GM12874 (cell line): ENCODE measurements at regions not wholly inside any gene's neighbourhood (a gene's known extent, or its start where the extent isn't known, plus 50 kb on each side); places are given as distances from the start of the nearest gene placed in this dataset.

Experiments used
- CTCF ChIP-seq: IDR thresholded peaks from 2 replicates; pipeline ENCODE4 v1.5.1; 2011; ENCODE audit warnings: low read depth, mild to moderate bottlenecking, control low read depth, low read length, moderate library complexity; ENCODE audit not compliant: insufficient read depth

DNA sequence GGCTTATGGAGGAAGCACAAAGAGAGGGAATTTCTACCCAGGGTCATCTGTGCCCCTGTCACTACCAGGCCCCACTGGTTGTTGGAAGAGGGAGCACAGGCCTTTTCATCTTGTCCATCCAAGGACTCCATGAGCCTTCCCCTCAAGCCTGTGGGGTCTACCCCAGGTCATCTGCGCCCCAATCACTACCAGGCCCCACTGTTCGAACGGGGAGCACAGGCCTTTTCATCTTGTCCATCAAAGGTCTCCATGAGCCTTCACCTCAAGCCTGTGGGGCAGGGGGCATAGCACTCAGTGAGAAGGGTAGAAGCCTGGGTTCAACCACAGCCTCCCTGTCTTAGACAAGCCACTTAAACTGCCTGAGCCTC lies 101.5 kb upstream of the CDH5 start:
- TF ChIP-seq CTCF, result no peak

DNA sequence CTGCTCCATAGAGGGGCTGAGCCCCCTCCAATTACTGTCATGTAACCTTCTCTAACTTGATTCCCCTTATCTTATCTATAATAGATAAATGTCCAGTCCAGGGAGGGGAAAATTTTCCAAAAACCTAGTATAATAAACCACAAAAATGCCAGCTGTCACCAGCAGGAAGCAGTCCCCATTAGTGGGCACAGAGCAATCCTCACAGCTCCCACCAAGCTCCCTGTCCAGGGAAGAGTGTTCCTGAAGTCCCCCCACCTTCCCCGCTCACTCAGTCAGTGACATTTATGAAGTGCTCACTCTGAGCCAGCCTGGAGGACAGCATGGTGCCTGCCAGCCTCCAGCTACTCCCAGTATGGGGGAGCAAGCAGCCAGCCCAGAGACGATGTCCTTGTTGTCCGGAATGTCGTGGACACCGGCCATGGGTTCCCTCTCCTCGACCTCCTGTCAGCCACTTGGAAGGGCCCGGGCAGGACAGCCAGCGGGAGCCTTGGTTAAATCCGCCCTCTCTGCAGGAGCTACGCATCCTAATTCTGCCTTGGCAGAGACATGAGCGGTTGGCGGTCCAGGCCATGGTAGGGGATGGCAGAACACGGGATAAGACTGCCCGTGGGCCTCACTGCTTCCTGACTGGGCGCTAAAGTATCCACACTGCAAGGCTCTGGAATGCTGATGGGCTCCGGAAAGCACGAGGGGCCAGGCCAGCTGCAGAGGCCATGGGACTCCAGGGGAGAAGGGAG lies 102.0 kb upstream of the CDH5 start:
- TF ChIP-seq CTCF, result no peak

DNA sequence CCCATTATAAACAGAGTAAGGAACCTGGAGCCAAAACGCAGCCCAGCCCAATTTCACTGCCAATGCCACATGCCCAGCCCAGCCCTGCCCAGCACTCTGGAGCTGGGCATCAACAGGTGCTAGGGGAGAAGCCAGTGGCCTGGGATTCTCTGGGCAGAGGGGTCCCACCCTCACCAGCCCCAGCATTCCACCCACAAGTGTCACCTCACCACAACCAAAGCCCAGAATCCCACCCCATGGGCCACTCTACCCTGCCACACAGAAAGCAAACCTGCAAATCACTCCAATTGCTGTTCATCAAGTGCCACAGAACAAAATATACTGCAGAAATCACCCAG lies 102.5 kb upstream of the CDH5 start:
- no peak for TF ChIP-seq CTCF

- no peak for TF ChIP-seq CTCF
These were observed 103.1 kb upstream of the CDH5 start for GRCh38 chr16:66263168-66263972.

DNA sequence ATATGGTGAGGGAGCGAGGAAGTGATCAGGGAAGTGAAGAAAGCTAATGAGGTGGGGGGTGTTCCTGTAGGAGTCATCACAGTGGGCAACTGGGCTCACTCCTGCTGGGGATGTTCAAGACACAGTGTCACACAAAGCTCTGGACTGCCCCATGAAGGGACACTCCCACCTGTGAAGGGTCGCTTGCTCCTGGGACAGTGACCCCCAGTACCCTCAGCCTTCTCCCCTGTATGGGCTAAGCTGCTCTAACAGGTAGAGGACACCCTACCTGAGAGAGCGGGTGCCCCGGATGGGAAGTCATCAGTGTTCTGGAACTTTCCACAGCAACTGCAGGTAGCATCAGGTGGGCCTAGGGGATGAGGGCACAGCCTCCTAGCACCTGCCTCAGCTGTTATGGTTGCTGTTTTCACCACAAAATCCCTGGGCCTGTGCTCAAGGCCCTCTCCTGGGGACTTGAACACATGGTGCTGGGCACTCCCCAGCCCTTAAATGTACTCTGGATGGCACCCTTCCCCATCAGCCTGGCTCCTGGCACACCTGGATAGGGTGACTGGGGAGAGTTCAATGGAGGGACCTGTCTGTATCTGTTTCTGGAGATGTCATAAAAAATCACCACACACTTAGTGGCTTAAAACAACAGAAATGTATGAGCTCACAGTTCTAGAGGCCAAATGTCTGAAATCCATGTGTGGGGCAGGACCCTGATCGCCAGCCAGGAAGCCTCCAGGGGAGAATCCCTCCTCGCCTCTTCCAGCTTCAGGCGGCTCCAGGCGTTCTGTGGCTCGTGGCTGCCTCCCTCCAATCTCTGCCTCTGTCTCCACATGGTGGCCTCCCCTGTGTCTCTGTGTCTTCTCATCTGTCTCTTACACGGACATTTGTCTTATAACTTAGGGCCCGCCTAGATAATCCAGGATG lies 104.0 kb upstream of the CDH5 start:
- no peak for TF ChIP-seq CTCF

- no peak for TF ChIP-seq CTCF
These were observed 104.7 kb upstream of the CDH5 start for GRCh38 chr16:66261826-66262225.
